Type B pancreatic cell (in vitro differentiated cells): ENCODE measurements at regions not wholly inside any gene's neighbourhood (a gene's known extent, or its start where the extent isn't known, plus 50 kb on each side); places are given as distances from the start of the nearest gene placed in this dataset.

ENCODE experiments used
- DNase-seq: peaks from one replicate; pipeline ENCODE4 v3.0.0; 2021; ENCODE audit warnings: mixed read lengths; ENCODE audit not compliant: unreplicated experiment; ENCODE audit errors: extremely low spot score
- H3K27ac Mint-ChIP-seq: 2 replicates; pipeline ENCODE4 v1.8.0; 2021; ENCODE audit warnings: mild to moderate bottlenecking, mixed read lengths
- H3K27me3 Mint-ChIP-seq: 2 replicates; pipeline ENCODE4 v1.8.0; 2021; ENCODE audit warnings: mixed read lengths
- H3K36me3 Mint-ChIP-seq: 2 replicates; pipeline ENCODE4 v1.8.0; 2021; ENCODE audit warnings: mixed read lengths
- H3K4me1 Mint-ChIP-seq: one replicate; pipeline ENCODE4 v1.8.0; 2021; ENCODE audit warnings: mixed read lengths; ENCODE audit not compliant: unreplicated experiment
- H3K4me3 Mint-ChIP-seq: 2 replicates; pipeline ENCODE4 v1.8.0; 2021; ENCODE audit warnings: mild to moderate bottlenecking, mixed read lengths
- H3K9me3 Mint-ChIP-seq: 2 replicates; pipeline ENCODE4 v1.8.0; 2021; ENCODE audit warnings: mixed read lengths
- TF ChIP-seq, protein P1 (sequence below): fragments of 200-600 bp; sonication (generic); conservative IDR thresholded peaks from 2 replicates; pipeline ENCODE4 v1.5.0; 2021; ENCODE audit warnings: antibody characterized with exemption, mild to moderate bottlenecking

DNA sequence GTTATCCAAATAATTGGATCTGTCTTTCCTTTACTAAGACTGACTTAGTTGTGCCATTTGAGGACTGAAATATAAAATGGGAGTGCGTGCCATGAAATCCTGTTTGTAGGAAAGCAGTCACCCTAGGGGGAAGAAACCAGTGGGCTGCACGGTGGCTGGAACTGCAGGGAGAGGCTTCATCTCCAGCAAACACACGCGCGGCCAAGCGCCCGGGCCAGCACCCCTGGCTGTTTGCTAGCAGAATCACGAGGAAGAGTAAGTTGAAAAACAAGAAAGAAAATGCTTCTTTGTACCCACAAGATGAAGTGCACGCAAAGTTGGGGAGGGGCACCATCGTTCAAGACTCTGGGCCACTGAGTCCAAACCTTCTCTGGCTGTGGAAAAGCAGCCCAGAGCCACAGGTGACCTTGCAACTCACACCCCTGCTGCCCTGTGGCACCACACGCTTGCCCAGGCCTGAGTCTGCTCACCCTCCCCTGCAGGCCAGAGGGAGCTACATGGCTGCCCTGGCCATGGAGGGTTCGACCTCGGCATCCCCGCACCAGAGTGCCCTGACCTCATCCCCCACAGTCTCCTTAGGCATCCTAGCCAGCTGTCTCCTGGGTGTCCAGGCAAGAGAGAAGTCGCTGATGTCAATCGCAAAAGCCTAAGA is 55.2 kb downstream of the IRX2 start:
- H3K27me3 Mint-ChIP-seq: peaks cover 4% of the 10 kb centered on the region
- no peak for DNase-seq
- H3K27ac Mint-ChIP-seq: no peak overlapping the region
- H3K9me3 Mint-ChIP-seq: peaks cover under 1% of the 10 kb centered on the region
- TF ChIP-seq, protein P1, sequence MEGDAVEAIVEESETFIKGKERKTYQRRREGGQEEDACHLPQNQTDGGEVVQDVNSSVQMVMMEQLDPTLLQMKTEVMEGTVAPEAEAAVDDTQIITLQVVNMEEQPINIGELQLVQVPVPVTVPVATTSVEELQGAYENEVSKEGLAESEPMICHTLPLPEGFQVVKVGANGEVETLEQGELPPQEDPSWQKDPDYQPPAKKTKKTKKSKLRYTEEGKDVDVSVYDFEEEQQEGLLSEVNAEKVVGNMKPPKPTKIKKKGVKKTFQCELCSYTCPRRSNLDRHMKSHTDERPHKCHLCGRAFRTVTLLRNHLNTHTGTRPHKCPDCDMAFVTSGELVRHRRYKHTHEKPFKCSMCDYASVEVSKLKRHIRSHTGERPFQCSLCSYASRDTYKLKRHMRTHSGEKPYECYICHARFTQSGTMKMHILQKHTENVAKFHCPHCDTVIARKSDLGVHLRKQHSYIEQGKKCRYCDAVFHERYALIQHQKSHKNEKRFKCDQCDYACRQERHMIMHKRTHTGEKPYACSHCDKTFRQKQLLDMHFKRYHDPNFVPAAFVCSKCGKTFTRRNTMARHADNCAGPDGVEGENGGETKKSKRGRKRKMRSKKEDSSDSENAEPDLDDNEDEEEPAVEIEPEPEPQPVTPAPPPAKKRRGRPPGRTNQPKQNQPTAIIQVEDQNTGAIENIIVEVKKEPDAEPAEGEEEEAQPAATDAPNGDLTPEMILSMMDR: no peak
- no peaks in the 10 kb centered on the region for H3K36me3 Mint-ChIP-seq
- H3K4me3 Mint-ChIP-seq: no peak overlapping the region
- H3K4me1 Mint-ChIP-seq: peaks cover 11% of the 10 kb centered on the region

DNA sequence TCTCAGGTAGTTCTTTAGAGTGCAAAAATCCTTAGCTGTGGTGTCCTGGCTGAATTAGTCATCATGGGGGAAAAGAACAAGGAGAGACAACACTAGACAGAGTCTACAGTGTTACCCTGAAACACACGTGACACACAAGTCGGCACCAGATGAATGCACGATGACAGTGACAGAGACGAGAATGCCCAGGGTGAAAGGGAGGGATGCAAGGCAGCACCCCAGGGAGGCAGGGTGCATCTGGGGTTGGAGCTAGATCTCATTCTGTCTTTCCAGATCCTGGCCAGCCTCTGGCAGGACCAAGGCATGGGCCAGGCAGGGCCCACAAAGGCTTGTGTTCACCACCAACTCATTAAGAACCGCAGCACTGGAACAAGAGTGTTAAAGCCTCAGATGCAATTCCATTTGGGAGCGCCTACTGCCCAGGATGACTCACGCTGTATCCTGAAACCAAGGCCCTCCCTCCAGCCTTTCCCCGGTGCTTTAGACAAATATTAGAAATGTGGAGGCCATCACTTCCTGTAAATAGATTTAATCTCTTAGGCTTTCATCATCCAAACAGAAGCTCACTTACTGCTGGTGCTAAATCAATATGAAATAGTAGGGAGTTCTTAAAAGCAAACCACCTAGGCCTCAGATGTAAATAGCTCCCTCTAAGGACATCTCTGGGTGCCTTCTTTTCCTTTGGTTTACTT is 56.1 kb downstream of the IRX2 start:
- no peak for DNase-seq
- Mint-ChIP-seq H3K27ac (no peak overlapping the region), H3K9me3 (peaks cover 3% of the 10 kb centered on the region), H3K36me3 (no peaks in the 10 kb centered on the region), H3K27me3 (no peaks in the 10 kb centered on the region), H3K4me1 (peaks cover 11% of the 10 kb centered on the region), H3K4me3 (no peak overlapping the region)
- TF ChIP-seq, protein P1: no peak

DNA sequence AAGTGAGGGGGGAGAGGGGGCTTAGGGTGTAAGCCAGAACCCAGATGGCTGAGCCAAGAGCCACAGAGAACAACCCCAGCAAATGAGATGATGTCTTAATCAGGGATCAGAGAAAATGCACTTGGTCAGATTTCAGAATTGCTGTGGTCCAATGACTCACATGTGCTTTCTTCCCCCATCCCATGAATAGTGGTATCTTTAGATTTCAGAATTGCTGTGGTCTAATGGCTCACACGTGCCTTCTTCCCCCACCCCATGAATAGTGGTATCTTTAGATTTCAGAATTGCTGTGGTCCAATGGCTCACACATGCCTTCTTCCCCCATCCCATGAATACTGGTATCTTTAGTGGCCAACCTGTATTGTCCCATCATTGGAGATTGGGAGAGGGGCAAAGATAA is 59.9 kb downstream of the IRX2 start:
- TF ChIP-seq, protein P1: no peak
- Mint-ChIP-seq H3K27ac (no peak overlapping the region), H3K27me3 (peaks cover 5% of the 10 kb centered on the region), H3K4me3 (no peak overlapping the region), H3K9me3 (peaks cover 3% of the 10 kb centered on the region), H3K36me3 (no peaks in the 10 kb centered on the region), H3K4me1 (peaks cover 6% of the 10 kb centered on the region)
- no peak for DNase-seq

DNA sequence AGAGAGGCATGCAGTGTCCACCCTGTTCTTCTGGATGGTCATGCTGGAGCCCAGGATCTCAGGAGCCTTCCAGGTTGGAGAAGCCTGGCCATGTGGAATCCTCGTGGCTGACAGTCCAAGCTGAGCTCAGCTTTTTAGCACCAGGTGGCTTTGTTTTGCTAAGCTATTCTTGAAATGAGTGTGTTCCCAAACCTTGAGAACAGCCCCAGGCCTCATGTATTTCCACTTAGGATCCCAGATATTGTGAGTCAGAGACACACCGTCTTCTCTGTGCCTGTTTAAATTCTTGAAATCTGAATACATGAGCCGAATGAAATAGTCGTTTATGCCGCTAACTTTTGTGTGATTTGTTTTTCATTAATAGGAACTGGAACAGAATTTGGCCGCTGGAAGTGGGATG is 61.2 kb downstream of the IRX2 start:
- DNase-seq: no peak
- Mint-ChIP-seq H3K36me3 (no peaks in the 10 kb centered on the region), H3K27me3 (peaks cover 13% of the 10 kb centered on the region), H3K4me1 (peaks cover 10% of the 10 kb centered on the region), H3K27ac (no peak overlapping the region), H3K9me3 (peaks cover 3% of the 10 kb centered on the region), H3K4me3 (no peak overlapping the region)
- TF ChIP-seq, protein P1: no peak

DNA sequence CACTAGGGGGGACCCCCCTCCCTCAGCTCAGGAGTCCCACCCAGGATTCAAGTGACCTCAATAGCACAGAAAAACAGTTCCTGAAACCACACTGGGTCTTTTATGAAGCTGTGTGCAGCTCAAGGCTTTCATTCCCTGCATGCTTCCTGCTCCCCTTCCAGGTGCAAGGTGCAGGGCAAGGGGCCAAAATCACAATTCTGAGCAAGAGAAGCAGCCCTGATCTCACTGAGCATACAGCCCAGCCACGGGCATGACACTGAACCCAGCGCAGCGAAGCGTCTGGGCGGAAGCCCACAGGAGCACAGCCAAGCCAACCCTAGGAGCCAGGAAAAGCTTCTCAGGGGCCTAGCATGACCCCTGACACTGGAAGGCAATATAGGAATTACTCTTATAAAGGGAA is 62.9 kb downstream of the IRX2 start:
- Mint-ChIP-seq H3K4me1 (peaks cover 10% of the 10 kb centered on the region), H3K4me3 (no peak overlapping the region), H3K9me3 (peaks cover 3% of the 10 kb centered on the region), H3K36me3 (no peaks in the 10 kb centered on the region), H3K27me3 (peaks cover 17% of the 10 kb centered on the region), H3K27ac (no peak overlapping the region)
- TF ChIP-seq, protein P1: no peak
- no peak for DNase-seq
